ENCODE measurements at regions not wholly inside any gene's neighbourhood (a gene's known extent, or its start where the extent isn't known, plus 50 kb on each side); places are given as distances from the start of the nearest gene placed in this dataset.

- DNase-seq, result no peak
Measured at GRCh38 chr6:100130630-100131029, 136.6 kb upstream of the MCHR2 start.

GRCh38 chr6:100126790-100127484 lies 132.9 kb upstream of the MCHR2 start:
- no peak for DNase-seq

- no peak for DNase-seq
Measured at GRCh38 chr6:100121854-100122609, 128.0 kb upstream of the MCHR2 start.

- DNase-seq, result no peak
Measured at GRCh38 chr6:100119261-100119660, 125.2 kb upstream of the MCHR2 start.

- no peak for DNase-seq
Measured at GRCh38 chr6:100118301-100118700, 124.3 kb upstream of the MCHR2 start.

GRCh38 chr6:100117680-100118079 lies 123.7 kb upstream of the MCHR2 start:
- no peak for DNase-seq

- no peak for DNase-seq
Measured at GRCh38 chr6:100116411-100117194, 122.6 kb upstream of the MCHR2 start.

- DNase-seq, result no peak
Measured at GRCh38 chr6:100115407-100116101, 121.5 kb upstream of the MCHR2 start.

GRCh38 chr6:100112855-100113508 lies 119.0 kb upstream of the MCHR2 start:
- DNase-seq, result no peak

GRCh38 chr6:100105919-100106529 lies 112.0 kb upstream of the MCHR2 start:
- no peak for DNase-seq

- DNase-seq, result no peak
Measured at GRCh38 chr6:100105138-100105537, 111.1 kb upstream of the MCHR2 start.

GRCh38 chr6:100103931-100104330 lies 109.9 kb upstream of the MCHR2 start:
- DNase-seq, result no peak

GRCh38 chr6:100103194-100103593 lies 109.2 kb upstream of the MCHR2 start:
- no peak for DNase-seq

GRCh38 chr6:100101644-100102043 lies 107.6 kb upstream of the MCHR2 start:
- no peak for DNase-seq

- no peak for DNase-seq
Measured at GRCh38 chr6:100100776-100101175, 106.8 kb upstream of the MCHR2 start.

GRCh38 chr6:100099189-100100074 lies 105.4 kb upstream of the MCHR2 start:
- no peak for DNase-seq

GRCh38 chr6:100096936-100097335 lies 102.9 kb upstream of the MCHR2 start:
- no peak for DNase-seq

GRCh38 chr6:100096341-100096740 lies 102.3 kb upstream of the MCHR2 start:
- DNase-seq, result no peak

- no peak for DNase-seq
Measured at GRCh38 chr6:100093405-100093804, 99.4 kb upstream of the MCHR2 start.

- DNase-seq, result no peak
Measured at GRCh38 chr6:100088009-100088408, 94.0 kb upstream of the MCHR2 start.

GRCh38 chr6:100084991-100085364 lies 91.0 kb upstream of the MCHR2 start:
- DNase-seq, result no peak
